Suprapubic skin (tissue), 3 donors: ENCODE measurements at regions not wholly inside any gene's neighbourhood (a gene's known extent, or its start where the extent isn't known, plus 50 kb on each side); places are given as distances from the start of the nearest gene placed in this dataset.

Experiments used
- CTCF ChIP-seq, 2 donors: fragments of 200-600 bp in 1 of 2; fragments of 450-650 bp in 1 of 2; sonication (generic) in 1 of 2; IDR thresholded peaks; one replicate each; pipeline ENCODE4 v1.5.1; 2016 to 2019; ENCODE audit warnings: antibody characterized with exemption in 2 of 2, mild to moderate bottlenecking in 1 of 2, moderate library complexity in 1 of 2
- EP300 ChIP-seq: sonication (generic); formaldehyde crosslinking; IDR thresholded peaks from one replicate; pipeline ENCODE4 v1.6.1; 2017; ENCODE audit warnings: antibody characterized with exemption
- POLR2A ChIP-seq, 2 donors: fragments of 450-650 bp; IDR thresholded peaks; one replicate each; pipeline ENCODE4 v1.6.1; 2017; ENCODE audit warnings: antibody characterized with exemption in 2 of 2, mild to moderate bottlenecking in 2 of 2, moderate library complexity in 2 of 2

GRCh38 chr4:33850371-33850902 lies 2393.9 kb downstream of the ARAP2 start:
- TF ChIP-seq CTCF (IDR thresholded peaks at IDR 0.05) (no peak), POLR2A (IDR thresholded peaks at IDR 0.05) (no peak), EP300 (no peak)
